Subcutaneous abdominal adipose tissue (tissue), 5 donors: ENCODE measurements at regions not wholly inside any gene's neighbourhood (a gene's known extent, or its start where the extent isn't known, plus 50 kb on each side); places are given as distances from the start of the nearest gene placed in this dataset.

Source experiments
- H3K27ac ChIP-seq: one replicate; pipeline ENCODE4 v1.7.0; 2013; ENCODE audit warnings: low read depth, mild to moderate bottlenecking, inconsistent platforms, low read length, moderate library complexity
- H3K27me3 ChIP-seq, 5 donors: one replicate each; pipeline ENCODE4 v1.7.0; 2013; ENCODE audit warnings: low read length in 5 of 5, inconsistent platforms in 1 of 5; ENCODE audit not compliant: control insufficient read depth in 5 of 5, insufficient read depth in 4 of 5
- H3K36me3 ChIP-seq, 5 donors: one replicate each; pipeline ENCODE4 v1.7.0; 2013; ENCODE audit warnings: low read length in 5 of 5; ENCODE audit not compliant: control insufficient read depth in 5 of 5, insufficient read depth in 5 of 5
- H3K4me1 ChIP-seq, 5 donors: one replicate each; pipeline ENCODE4 v1.7.0; 2013; ENCODE audit warnings: low read length in 5 of 5, mild to moderate bottlenecking in 3 of 5, moderate library complexity in 1 of 5; ENCODE audit not compliant: control insufficient read depth in 5 of 5, insufficient read depth in 5 of 5
- H3K4me3 ChIP-seq, 5 donors: one replicate each; pipeline ENCODE4 v1.7.0; 2013; ENCODE audit warnings: low read length in 5 of 5, low read depth in 1 of 5
- H3K9ac ChIP-seq, 5 donors: one replicate each; pipeline ENCODE4 v1.7.0; 2013; ENCODE audit warnings: low read length in 5 of 5, mild to moderate bottlenecking in 4 of 5, moderate library complexity in 3 of 5
- H3K9me3 ChIP-seq, 5 donors: one replicate each; pipeline ENCODE4 v1.7.0; 2013; ENCODE audit warnings: low read length in 5 of 5; ENCODE audit not compliant: control insufficient read depth in 5 of 5
- donor health status: healthy.
- donor health status: healthy.
- donor health status: healthy.
- donor health status: healthy.
- donor health status: healthy.

- Histone ChIP-seq H3K36me3 (no peaks in the 10 kb centered on the region), H3K9me3 (no peaks in the 10 kb centered on the region), H3K4me3 (no peak overlapping the region), H3K9ac (no peak overlapping the region), H3K27ac (no peak overlapping the region), H3K4me1 (peaks cover 0 to 3% (median 1%) of the 10 kb centered on the region in 5 donors), H3K27me3 (no peaks in the 10 kb centered on the region)
Measured at GRCh38 chr15:81526029-81526428, 152.0 kb upstream of the TMC3 start.

- Histone ChIP-seq H3K27ac (no peak overlapping the region), H3K27me3 (no peaks in the 10 kb centered on the region), H3K36me3 (no peaks in the 10 kb centered on the region), H3K9me3 (no peaks in the 10 kb centered on the region), H3K4me1 (no peaks in the 10 kb centered on the region), H3K9ac (no peak overlapping the region), H3K4me3 (no peak overlapping the region)
Measured at GRCh38 chr15:81524496-81524895, 150.5 kb upstream of the TMC3 start.

GRCh38 chr15:81523867-81524266 lies 149.9 kb upstream of the TMC3 start:
- no peaks in the 10 kb centered on the region for H3K9me3 ChIP-seq
- H3K9ac ChIP-seq = no peak overlapping the region
- no peaks in the 10 kb centered on the region for H3K36me3 ChIP-seq
- no peaks in the 10 kb centered on the region for H3K4me1 ChIP-seq
- no peaks in the 10 kb centered on the region for H3K27me3 ChIP-seq
- H3K4me3 ChIP-seq = no peak overlapping the region
- H3K27ac ChIP-seq = no peak overlapping the region

- Histone ChIP-seq H3K36me3 (no peaks in the 10 kb centered on the region), H3K27ac (no peak overlapping the region), H3K4me1 (no peaks in the 10 kb centered on the region), H3K9ac (no peak overlapping the region), H3K27me3 (peaks cover 0 to 8% (median 0%) of the 10 kb centered on the region in 5 donors), H3K9me3 (no peaks in the 10 kb centered on the region), H3K4me3 (no peak overlapping the region)
Measured at GRCh38 chr15:81520480-81520879, 146.5 kb upstream of the TMC3 start.

GRCh38 chr15:81516461-81516860 lies 142.4 kb upstream of the TMC3 start:
- Histone ChIP-seq H3K9ac (no peak overlapping the region), H3K27me3 (peaks cover 0 to 8% (median 0%) of the 10 kb centered on the region in 5 donors), H3K36me3 (no peaks in the 10 kb centered on the region), H3K4me1 (no peaks in the 10 kb centered on the region), H3K27ac (no peak overlapping the region), H3K4me3 (peak overlapping the region in 1 of 5 donors; percentile 17), H3K9me3 (no peaks in the 10 kb centered on the region)

- peak overlapping the region in 1 of 5 donors; percentile 17 for H3K4me3 ChIP-seq
- peaks cover 0 to 8% (median 0%) of the 10 kb centered on the region in 5 donors for H3K27me3 ChIP-seq
- H3K4me1 ChIP-seq = no peaks in the 10 kb centered on the region
- H3K36me3 ChIP-seq = no peaks in the 10 kb centered on the region
- H3K27ac ChIP-seq = no peak overlapping the region
- no peaks in the 10 kb centered on the region for H3K9me3 ChIP-seq
- no peak overlapping the region for H3K9ac ChIP-seq
Measured at GRCh38 chr15:81516012-81516411, 142.0 kb upstream of the TMC3 start.

- Histone ChIP-seq H3K9ac (no peak overlapping the region), H3K4me1 (no peaks in the 10 kb centered on the region), H3K27me3 (peaks cover 0 to 8% (median 0%) of the 10 kb centered on the region in 5 donors), H3K4me3 (no peak overlapping the region), H3K27ac (no peak overlapping the region), H3K9me3 (no peaks in the 10 kb centered on the region), H3K36me3 (no peaks in the 10 kb centered on the region)
Measured at GRCh38 chr15:81514725-81515124, 140.7 kb upstream of the TMC3 start.

GRCh38 chr15:81511138-81511537 lies 137.1 kb upstream of the TMC3 start:
- H3K9me3 ChIP-seq = no peaks in the 10 kb centered on the region
- H3K4me3 ChIP-seq = no peak overlapping the region
- no peaks in the 10 kb centered on the region for H3K4me1 ChIP-seq
- no peak overlapping the region for H3K9ac ChIP-seq
- peaks cover 0 to 3% (median 0%) of the 10 kb centered on the region in 5 donors for H3K27me3 ChIP-seq
- no peaks in the 10 kb centered on the region for H3K36me3 ChIP-seq
- no peak overlapping the region for H3K27ac ChIP-seq

- H3K9me3 ChIP-seq = no peaks in the 10 kb centered on the region
- no peaks in the 10 kb centered on the region for H3K36me3 ChIP-seq
- no peak overlapping the region for H3K27ac ChIP-seq
- H3K4me3 ChIP-seq = no peak overlapping the region
- no peaks in the 10 kb centered on the region for H3K27me3 ChIP-seq
- H3K4me1 ChIP-seq = no peaks in the 10 kb centered on the region
- no peak overlapping the region for H3K9ac ChIP-seq
Measured at GRCh38 chr15:81507831-81508230, 133.8 kb upstream of the TMC3 start.

GRCh38 chr15:81506936-81507335 lies 132.9 kb upstream of the TMC3 start:
- no peaks in the 10 kb centered on the region for H3K27me3 ChIP-seq
- no peak overlapping the region for H3K27ac ChIP-seq
- H3K4me1 ChIP-seq = no peaks in the 10 kb centered on the region
- H3K4me3 ChIP-seq = no peak overlapping the region
- no peak overlapping the region for H3K9ac ChIP-seq
- no peaks in the 10 kb centered on the region for H3K36me3 ChIP-seq
- H3K9me3 ChIP-seq = no peaks in the 10 kb centered on the region

- no peaks in the 10 kb centered on the region for H3K27me3 ChIP-seq
- H3K36me3 ChIP-seq = no peaks in the 10 kb centered on the region
- no peak overlapping the region for H3K4me3 ChIP-seq
- H3K9me3 ChIP-seq = no peaks in the 10 kb centered on the region
- no peak overlapping the region for H3K27ac ChIP-seq
- no peaks in the 10 kb centered on the region for H3K4me1 ChIP-seq
- H3K9ac ChIP-seq = no peak overlapping the region
Measured at GRCh38 chr15:81506071-81506470, 132.1 kb upstream of the TMC3 start.
